HG03064 (cell line): ENCODE measurements at regions not wholly inside any gene's neighbourhood (a gene's known extent, or its start where the extent isn't known, plus 50 kb on each side); places are given as distances from the start of the nearest gene placed in this dataset.

Experiments used
- ATAC-seq: cut with Tn5 transposase; IDR thresholded peaks from one replicate; pipeline ENCODE4 v1.9.1; 2021; ENCODE audit warnings: low read depth; ENCODE audit not compliant: unreplicated experiment

GRCh38 chr1:38559446-38560165 lies 300.0 kb downstream of the RRAGC start:
- peak; percentile 67 for ATAC-seq

- peak; percentile 42 for ATAC-seq
Observed at GRCh38 chr1:38558500-38559445, 300.8 kb downstream of the RRAGC start.

GRCh38 chr1:38558055-38558454 lies 301.5 kb downstream of the RRAGC start:
- no peak for ATAC-seq

GRCh38 chr1:38555594-38555993 lies 304.0 kb downstream of the RRAGC start:
- no peak for ATAC-seq

GRCh38 chr1:38555130-38555529 lies 304.4 kb downstream of the RRAGC start:
- ATAC-seq, result no peak

- no peak for ATAC-seq
Observed at GRCh38 chr1:38551318-38552307, 308.0 kb downstream of the RRAGC start.

- no peak for ATAC-seq
Observed at GRCh38 chr1:38549191-38549590, 310.4 kb downstream of the RRAGC start.

GRCh38 chr1:38547321-38547720 lies 312.3 kb downstream of the RRAGC start:
- ATAC-seq, result no peak

GRCh38 chr1:38546636-38547035 lies 312.9 kb downstream of the RRAGC start:
- no peak for ATAC-seq

GRCh38 chr1:38541223-38541622 lies 318.3 kb downstream of the RRAGC start:
- ATAC-seq, result no peak

GRCh38 chr1:38539931-38540330 lies 319.6 kb downstream of the RRAGC start:
- no peak for ATAC-seq

GRCh38 chr1:38538834-38539233 lies 320.7 kb downstream of the RRAGC start:
- no peak for ATAC-seq

GRCh38 chr1:38536089-38536488 lies 323.5 kb downstream of the RRAGC start:
- ATAC-seq, result no peak

GRCh38 chr1:38534473-38534823 lies 325.1 kb downstream of the RRAGC start:
- ATAC-seq, result no peak

- ATAC-seq, result no peak
Observed at GRCh38 chr1:38533772-38534472, 325.6 kb downstream of the RRAGC start.

GRCh38 chr1:38530957-38531356 lies 328.6 kb downstream of the RRAGC start:
- no peak for ATAC-seq

- ATAC-seq, result no peak
Observed at GRCh38 chr1:38529946-38530345, 329.6 kb downstream of the RRAGC start.

GRCh38 chr1:38529391-38529790 lies 330.2 kb downstream of the RRAGC start:
- no peak for ATAC-seq

GRCh38 chr1:38528623-38529022 lies 330.9 kb downstream of the RRAGC start:
- no peak for ATAC-seq

GRCh38 chr1:38527373-38527966 lies 332.1 kb downstream of the RRAGC start:
- peak; percentile 66 for ATAC-seq
